ENCODE measurements at regions not wholly inside any gene's neighbourhood (a gene's known extent, or its start where the extent isn't known, plus 50 kb on each side); places are given as distances from the start of the nearest gene placed in this dataset.
"Not testable (repeated sequence)": the region's sequence is repeated elsewhere in the genome, so short reads cannot be mapped to it uniquely, and the experiment has no call there.

DNA sequence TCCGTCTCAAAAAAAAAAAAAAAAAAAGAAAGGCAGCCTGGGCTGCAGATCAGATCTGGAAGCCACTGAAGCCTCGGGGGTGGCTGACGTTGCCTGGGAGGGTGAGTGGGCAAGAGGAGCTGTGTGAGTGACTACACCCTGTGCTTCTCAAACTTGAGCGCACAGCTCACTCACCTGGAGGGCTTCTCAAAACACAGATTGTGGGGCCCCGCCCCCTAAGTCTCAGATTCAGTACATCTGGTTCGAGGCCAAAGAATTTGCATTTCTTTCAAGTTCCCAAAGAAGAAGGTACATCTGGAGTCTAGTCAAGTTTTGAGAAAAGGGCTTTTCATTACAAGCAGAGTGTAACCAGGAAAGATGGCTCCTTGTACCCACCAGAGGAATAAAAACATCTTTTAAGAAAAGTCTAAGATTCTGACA is 97.7 kb upstream of the CAB39 start:
- intact Hi-C loops (cut with DNase I; ENCODE audit: low total_unique reads) = loop anchor here (5.0 kb wide), 2 partner anchors 548 to 833 kb away; partner anchors contain the start of gene SLC16A14
- Histone ChIP-seq H3K9me3 (no peaks in the 10 kb centered on the region), H3K27ac (no peak overlapping the region), H3K4me3 (no peak overlapping the region), H3K4me1 (no peaks in the 10 kb centered on the region), H3K27me3 (no peaks in the 10 kb centered on the region), H3K36me3 (no peaks in the 10 kb centered on the region)
- in situ Hi-C loops (cut with MboI; ENCODE audit: low sequenced_read_pairs in 4 of 4) = loop anchor here in 3 of 4 donors (5.0 to 25.0 kb wide), 5 partner anchors 603 to 840 kb away; no protein-coding TSS in a partner anchor
- ATAC-seq (no peak), DNase-seq (no peak)
- TF ChIP-seq POLR2A (IDR thresholded peaks at IDR 0.05) = no peak
- TF ChIP-seq, protein P1, sequence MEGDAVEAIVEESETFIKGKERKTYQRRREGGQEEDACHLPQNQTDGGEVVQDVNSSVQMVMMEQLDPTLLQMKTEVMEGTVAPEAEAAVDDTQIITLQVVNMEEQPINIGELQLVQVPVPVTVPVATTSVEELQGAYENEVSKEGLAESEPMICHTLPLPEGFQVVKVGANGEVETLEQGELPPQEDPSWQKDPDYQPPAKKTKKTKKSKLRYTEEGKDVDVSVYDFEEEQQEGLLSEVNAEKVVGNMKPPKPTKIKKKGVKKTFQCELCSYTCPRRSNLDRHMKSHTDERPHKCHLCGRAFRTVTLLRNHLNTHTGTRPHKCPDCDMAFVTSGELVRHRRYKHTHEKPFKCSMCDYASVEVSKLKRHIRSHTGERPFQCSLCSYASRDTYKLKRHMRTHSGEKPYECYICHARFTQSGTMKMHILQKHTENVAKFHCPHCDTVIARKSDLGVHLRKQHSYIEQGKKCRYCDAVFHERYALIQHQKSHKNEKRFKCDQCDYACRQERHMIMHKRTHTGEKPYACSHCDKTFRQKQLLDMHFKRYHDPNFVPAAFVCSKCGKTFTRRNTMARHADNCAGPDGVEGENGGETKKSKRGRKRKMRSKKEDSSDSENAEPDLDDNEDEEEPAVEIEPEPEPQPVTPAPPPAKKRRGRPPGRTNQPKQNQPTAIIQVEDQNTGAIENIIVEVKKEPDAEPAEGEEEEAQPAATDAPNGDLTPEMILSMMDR (IDR thresholded peaks at IDR 0.05 in 4 of 5, conservative IDR thresholded peaks at IDR 0.05 in 1 of 5) = no peak

DNA sequence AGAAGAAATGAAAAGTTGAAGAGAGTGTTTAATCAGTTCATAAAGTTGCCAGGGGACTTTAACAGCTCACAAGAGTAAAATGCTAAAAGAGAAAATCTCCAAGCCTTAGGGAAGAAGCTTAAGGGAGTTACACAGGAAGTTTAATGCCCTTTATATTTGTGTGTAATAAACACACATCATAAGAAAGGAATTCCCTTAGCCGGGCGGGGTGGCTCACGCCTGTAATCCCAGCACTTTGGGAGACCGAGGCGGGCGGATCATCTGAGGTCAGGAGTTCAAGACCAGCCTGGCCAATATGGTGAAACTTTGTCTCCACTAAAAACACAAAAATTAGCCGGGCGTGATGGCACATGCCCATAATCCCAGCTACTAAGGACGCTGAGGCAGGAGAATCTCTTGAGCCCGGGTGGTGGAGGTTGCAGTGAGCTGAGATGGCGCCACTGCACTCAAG is 95.4 kb upstream of the CAB39 start:
- in situ Hi-C loops (cut with MboI; ENCODE audit: low sequenced_read_pairs in 4 of 4) = loop anchor here in 3 of 4 donors (10.0 to 25.0 kb wide), 4 partner anchors 605 to 842 kb away; no protein-coding TSS in a partner anchor

DNA sequence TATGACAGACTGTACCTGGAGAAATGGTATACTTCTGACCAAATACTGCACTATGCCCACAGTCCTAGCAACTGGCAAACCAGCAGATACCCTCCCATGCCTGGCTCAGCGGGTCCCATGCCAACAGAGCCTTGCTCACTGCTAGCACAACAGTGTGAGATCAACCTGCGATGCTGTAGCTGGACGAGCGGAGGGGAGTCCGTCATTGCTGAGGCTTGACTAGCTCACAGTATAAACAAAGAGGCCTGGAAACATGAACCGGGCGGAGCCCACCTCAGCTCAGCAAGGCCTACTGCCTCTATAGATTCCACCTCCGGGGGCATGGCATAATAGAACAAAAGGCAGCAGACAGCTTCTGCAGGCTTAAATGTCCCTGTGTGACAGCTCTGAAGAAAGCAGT is 93.2 kb upstream of the CAB39 start:
- intact Hi-C loops (cut with DNase I; ENCODE audit: low total_unique reads) (no loop called here), in situ Hi-C loops (cut with MboI; ENCODE audit: low sequenced_read_pairs in 4 of 4) (loop anchor here in 3 of 4 donors (10.0 to 25.0 kb wide), 4 partner anchors 607 to 845 kb away; no protein-coding TSS in a partner anchor)
- ATAC-seq = no peak

More for the DNA sequence above, 95.4 kb upstream of the CAB39 start:
- H3K4me1 ChIP-seq; H3K36me3 ChIP-seq; H3K4me3 ChIP-seq; H3K9me3 ChIP-seq; H3K27ac ChIP-seq; H3K27me3 ChIP-seq; intact Hi-C loops (cut with DNase I; ENCODE audit: low total_unique reads); DNase-seq; ATAC-seq: not testable (repeated sequence)

DNA sequence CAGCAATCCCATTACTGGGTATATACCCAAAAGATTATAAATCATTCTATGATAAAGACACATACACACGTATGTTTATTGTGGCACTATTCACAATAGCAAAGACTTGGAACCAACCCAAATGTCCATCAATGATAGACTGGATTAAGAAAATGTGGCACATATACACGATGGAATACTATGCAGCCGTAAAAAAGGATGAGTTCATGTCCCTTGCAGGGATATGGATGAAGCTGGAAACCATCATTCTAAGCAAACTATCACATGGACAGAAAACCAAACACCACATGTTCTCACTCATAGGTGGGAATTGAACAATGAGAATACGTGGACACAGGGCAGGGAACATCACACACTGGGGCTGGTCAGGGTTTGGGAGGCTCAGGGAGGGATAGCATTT is 87.4 kb upstream of the CAB39 start:
- H3K4me1 ChIP-seq; DNase-seq; in situ Hi-C loops (cut with MboI; ENCODE audit: low sequenced_read_pairs in 4 of 4); H3K4me3 ChIP-seq; ATAC-seq; H3K9me3 ChIP-seq; H3K27me3 ChIP-seq; H3K36me3 ChIP-seq; H3K27ac ChIP-seq; intact Hi-C loops (cut with DNase I; ENCODE audit: low total_unique reads): not testable (repeated sequence)

More for the DNA sequence above, 93.2 kb upstream of the CAB39 start:
- no peak overlapping the region for H3K27ac ChIP-seq
- H3K4me3 ChIP-seq = no peak overlapping the region
- no peaks in the 10 kb centered on the region for H3K9me3 ChIP-seq
- DNase-seq = no peak
- no peaks in the 10 kb centered on the region for H3K27me3 ChIP-seq
- TF ChIP-seq, protein P1 (IDR thresholded peaks at IDR 0.05 in 4 of 5, conservative IDR thresholded peaks at IDR 0.05 in 1 of 5) = no peak
- no peak for TF ChIP-seq POLR2A (IDR thresholded peaks at IDR 0.05)
- no peaks in the 10 kb centered on the region for H3K4me1 ChIP-seq
- no peaks in the 10 kb centered on the region for H3K36me3 ChIP-seq

DNA sequence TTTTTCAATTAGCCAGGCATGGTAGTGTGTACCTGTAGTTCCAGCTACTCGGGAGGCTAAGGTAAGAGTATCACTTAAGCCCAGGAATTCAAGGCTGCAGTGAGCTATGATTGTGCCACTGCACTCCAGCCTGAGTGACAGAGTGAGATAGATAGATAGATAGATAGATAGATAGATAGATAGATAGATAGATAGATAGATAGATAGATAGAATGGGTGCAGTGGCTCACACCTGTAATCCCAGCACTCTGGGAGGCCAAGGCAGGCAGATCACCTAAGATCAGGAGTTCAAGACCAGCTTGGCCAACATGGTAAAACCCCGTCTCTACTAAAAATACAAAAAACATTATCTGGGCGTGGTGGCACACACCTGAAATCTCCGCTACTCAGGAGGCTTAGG is 85.6 kb upstream of the CAB39 start:
- intact Hi-C loops (cut with DNase I; ENCODE audit: low total_unique reads); H3K27me3 ChIP-seq; ATAC-seq; H3K4me1 ChIP-seq; DNase-seq; H3K36me3 ChIP-seq; in situ Hi-C loops (cut with MboI; ENCODE audit: low sequenced_read_pairs in 4 of 4); H3K27ac ChIP-seq; H3K9me3 ChIP-seq; H3K4me3 ChIP-seq: not testable (repeated sequence)

DNA sequence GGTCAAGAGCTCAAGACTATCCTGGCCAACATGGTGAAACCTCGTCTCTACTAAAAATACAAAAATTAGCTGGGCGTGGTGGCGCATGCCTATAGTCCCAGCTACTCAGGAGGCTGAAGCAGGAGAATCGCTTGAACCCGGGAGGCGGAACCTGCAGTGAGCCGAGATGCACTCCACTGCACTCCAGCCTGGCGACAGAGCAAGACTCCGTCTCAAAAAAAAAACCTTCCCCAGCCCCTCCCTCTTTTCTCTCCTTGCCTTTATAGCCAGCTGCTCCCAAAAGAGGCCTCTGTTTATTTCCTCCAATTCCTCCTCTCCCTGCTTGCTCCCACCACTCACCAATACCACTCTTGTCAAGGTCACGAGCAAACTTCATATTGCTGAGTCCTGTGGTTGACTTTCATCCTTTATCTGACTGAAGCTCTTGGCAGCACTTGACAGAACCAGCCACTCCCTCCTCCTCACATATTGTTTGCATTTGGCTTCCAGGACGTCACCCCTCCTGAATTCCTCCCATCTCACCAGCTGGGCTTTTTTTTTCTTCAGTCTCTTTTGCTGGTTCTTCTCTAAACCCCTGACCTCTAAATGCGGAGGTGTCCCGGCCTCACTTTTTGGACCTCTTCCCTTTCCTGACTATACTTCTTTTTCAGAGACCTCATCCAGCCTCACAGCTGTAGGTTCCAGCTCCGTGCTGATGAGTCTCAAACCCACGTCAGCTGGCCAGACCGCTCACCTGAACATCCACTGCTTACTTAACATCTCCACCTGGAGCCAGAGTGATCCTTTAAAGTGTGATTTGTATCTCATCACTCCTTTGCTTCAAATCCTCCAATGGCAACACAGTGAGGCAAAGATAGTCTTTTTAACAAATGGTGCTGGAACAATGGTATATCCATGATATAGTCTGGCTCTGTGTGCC is 84.6 kb upstream of the CAB39 start:
- in situ Hi-C loops (cut with MboI; ENCODE audit: low sequenced_read_pairs in 4 of 4) = no loop called here
- no peaks in the 10 kb centered on the region for H3K9me3 ChIP-seq
- ATAC-seq = no peak

More for the DNA sequence above, 84.6 kb upstream of the CAB39 start:
- intact Hi-C loops (cut with DNase I; ENCODE audit: low total_unique reads) = no loop called here
- Histone ChIP-seq H3K27ac (no peak overlapping the region), H3K4me3 (no peak overlapping the region), H3K36me3 (no peaks in the 10 kb centered on the region), H3K4me1 (no peaks in the 10 kb centered on the region), H3K27me3 (no peaks in the 10 kb centered on the region)
- TF ChIP-seq, protein P1 (IDR thresholded peaks at IDR 0.05 in 4 of 5, conservative IDR thresholded peaks at IDR 0.05 in 1 of 5) = no peak
- TF ChIP-seq POLR2A (IDR thresholded peaks at IDR 0.05) = no peak
- no peak for DNase-seq
